Heart left ventricle (tissue), 13 donors: ENCODE measurements at regions not wholly inside any gene's neighbourhood (a gene's known extent, or its start where the extent isn't known, plus 50 kb on each side); places are given as distances from the start of the nearest gene placed in this dataset.

ENCODE experiments used
- POLR2A ChIP-seq, 2 donors: fragments of 450-650 bp; IDR thresholded peaks; one replicate each; pipeline ENCODE4 v1.6.1; 2017; ENCODE audit warnings: antibody characterized with exemption in 2 of 2, mild to moderate bottlenecking in 2 of 2, moderate library complexity in 2 of 2
- TF ChIP-seq, protein P1 (sequence below), 12 donors: fragments of 200-600 bp; sonication (generic) in 4 of 12; IDR thresholded peaks; one replicate each; pipeline versions ENCODE4 v1.5.0 to v1.8.0; 2018 to 2022; ENCODE audit warnings: antibody characterized with exemption in 12 of 12, mild to moderate bottlenecking in 5 of 12
- donor health status: ischemic (EF 13 %, LVEDD 7.1; RV severe dilation, severe dysfunction).
- donor health status: DM: no; HTN: yes; CAD: no.
- donor health status: DM: no; HTN: no; CAD: no.
- donor health status: ischemic (EF 25% LVEDD 6.9; RV normal size, moderate dysfunction).
- donor health status: ischemic (EF 25% LVEDD 5.7; RV mildly dilated, moderate dysfunction).
- donor health status: ischemic (EF 35%, LVEDD 5.7; RV mildly dilated, moderate dysfunction).
- donor health status: nonischemic (EF 11% LVEDD 7.7; RV severe dilation, severe dysfunction).
- donor health status: DM: yes; HTN: yes; CAD: no.
- donor health status: PGD.
- donor health status: ischemic (EF 29% LVEDD 5.4; RV normal size, mild dysfunction).
- donor health status: nonischemic (EF 23%, LVEDD 6.1; RV moderate dilation, normal function).

DNA sequence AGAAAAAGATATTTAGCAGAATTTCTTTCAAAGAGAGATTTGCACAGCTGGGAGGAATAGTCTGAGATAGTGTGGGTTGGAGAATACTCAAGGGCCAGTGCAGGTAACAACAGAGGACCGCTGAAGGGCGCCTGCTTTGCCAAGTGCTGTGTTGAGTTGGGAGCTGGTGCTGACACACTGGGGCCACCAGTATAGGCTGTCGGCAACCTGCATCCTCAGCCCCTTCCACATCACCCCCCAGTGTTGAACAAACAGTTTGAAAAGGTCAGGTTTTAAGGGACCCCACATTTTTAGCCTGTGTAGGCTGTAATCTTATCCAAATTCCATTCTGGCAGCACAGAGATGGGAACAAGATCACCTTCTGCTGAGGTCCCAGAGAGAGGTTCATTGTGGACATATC lies 96.6 kb downstream of the ABHD5 start:
- TF ChIP-seq, protein P1, sequence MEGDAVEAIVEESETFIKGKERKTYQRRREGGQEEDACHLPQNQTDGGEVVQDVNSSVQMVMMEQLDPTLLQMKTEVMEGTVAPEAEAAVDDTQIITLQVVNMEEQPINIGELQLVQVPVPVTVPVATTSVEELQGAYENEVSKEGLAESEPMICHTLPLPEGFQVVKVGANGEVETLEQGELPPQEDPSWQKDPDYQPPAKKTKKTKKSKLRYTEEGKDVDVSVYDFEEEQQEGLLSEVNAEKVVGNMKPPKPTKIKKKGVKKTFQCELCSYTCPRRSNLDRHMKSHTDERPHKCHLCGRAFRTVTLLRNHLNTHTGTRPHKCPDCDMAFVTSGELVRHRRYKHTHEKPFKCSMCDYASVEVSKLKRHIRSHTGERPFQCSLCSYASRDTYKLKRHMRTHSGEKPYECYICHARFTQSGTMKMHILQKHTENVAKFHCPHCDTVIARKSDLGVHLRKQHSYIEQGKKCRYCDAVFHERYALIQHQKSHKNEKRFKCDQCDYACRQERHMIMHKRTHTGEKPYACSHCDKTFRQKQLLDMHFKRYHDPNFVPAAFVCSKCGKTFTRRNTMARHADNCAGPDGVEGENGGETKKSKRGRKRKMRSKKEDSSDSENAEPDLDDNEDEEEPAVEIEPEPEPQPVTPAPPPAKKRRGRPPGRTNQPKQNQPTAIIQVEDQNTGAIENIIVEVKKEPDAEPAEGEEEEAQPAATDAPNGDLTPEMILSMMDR (IDR thresholded peaks at IDR 0.05), result no peak
- TF ChIP-seq POLR2A (IDR thresholded peaks at IDR 0.05), result no peak
